ENCODE measurements at regions not wholly inside any gene's neighbourhood (a gene's known extent, or its start where the extent isn't known, plus 50 kb on each side); places are given as distances from the start of the nearest gene placed in this dataset.
A peak's percentile ranks its signal among the peaks of the same experiment; 100 is the strongest.

- DNase-seq (ENCODE audit: low read depth in 1 of 2, low spot score in 1 of 2): no peak
- TF ChIP-seq JUND (IDR thresholded peaks at IDR 0.05; ENCODE audit: low read depth): no peak
- in situ Hi-C loops (cut with HindIII; ENCODE audit: low pct_unique_long_range_greater_than_20kb, low sequenced_read_pairs): no loop called here
Measured at GRCh38 chr5:64437496-64437895, 68.3 kb upstream of the RGS7BP start.

- in situ Hi-C loops (cut with HindIII; ENCODE audit: low pct_unique_long_range_greater_than_20kb, low sequenced_read_pairs): no loop called here
- peak in 1 of 2 experiments; percentile 9 for DNase-seq (ENCODE audit: low read depth in 1 of 2, low spot score in 1 of 2)
- TF ChIP-seq JUND (IDR thresholded peaks at IDR 0.05; ENCODE audit: low read depth): no peak
Measured at GRCh38 chr5:64451551-64451950, 54.3 kb upstream of the RGS7BP start.

- no peak for DNase-seq (ENCODE audit: low read depth in 1 of 2, low spot score in 1 of 2)
- in situ Hi-C loops (cut with HindIII; ENCODE audit: low pct_unique_long_range_greater_than_20kb, low sequenced_read_pairs): no loop called here
- no peak for TF ChIP-seq JUND (IDR thresholded peaks at IDR 0.05; ENCODE audit: low read depth)
Measured at GRCh38 chr5:64453405-64453804, 52.4 kb upstream of the RGS7BP start.

Measured in T47D (cell line).